ENCODE measurements at regions not wholly inside any gene's neighbourhood (a gene's known extent, or its start where the extent isn't known, plus 50 kb on each side); places are given as distances from the start of the nearest gene placed in this dataset.

GRCh38 chr1:38223391-38223790 is 176.8 kb upstream of the POU3F1 start:
- no peak overlapping the region for H3K27ac ChIP-seq
- H3K4me3 ChIP-seq, result no peak overlapping the region
- H3K9me3 ChIP-seq, result no peaks in the 10 kb centered on the region
- TF ChIP-seq, protein P1, sequence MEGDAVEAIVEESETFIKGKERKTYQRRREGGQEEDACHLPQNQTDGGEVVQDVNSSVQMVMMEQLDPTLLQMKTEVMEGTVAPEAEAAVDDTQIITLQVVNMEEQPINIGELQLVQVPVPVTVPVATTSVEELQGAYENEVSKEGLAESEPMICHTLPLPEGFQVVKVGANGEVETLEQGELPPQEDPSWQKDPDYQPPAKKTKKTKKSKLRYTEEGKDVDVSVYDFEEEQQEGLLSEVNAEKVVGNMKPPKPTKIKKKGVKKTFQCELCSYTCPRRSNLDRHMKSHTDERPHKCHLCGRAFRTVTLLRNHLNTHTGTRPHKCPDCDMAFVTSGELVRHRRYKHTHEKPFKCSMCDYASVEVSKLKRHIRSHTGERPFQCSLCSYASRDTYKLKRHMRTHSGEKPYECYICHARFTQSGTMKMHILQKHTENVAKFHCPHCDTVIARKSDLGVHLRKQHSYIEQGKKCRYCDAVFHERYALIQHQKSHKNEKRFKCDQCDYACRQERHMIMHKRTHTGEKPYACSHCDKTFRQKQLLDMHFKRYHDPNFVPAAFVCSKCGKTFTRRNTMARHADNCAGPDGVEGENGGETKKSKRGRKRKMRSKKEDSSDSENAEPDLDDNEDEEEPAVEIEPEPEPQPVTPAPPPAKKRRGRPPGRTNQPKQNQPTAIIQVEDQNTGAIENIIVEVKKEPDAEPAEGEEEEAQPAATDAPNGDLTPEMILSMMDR (IDR thresholded peaks at IDR 0.05), result no peak
- TF ChIP-seq POLR2A (IDR thresholded peaks at IDR 0.05), result no peak
- intact Hi-C loops (cut with DNase I), result no loop called here
- no peak for DNase-seq
- no peaks in the 10 kb centered on the region for H3K4me1 ChIP-seq
- H3K27me3 ChIP-seq, result peaks cover 0 to 19% (median 0%) of the 10 kb centered on the region in 4 donors
- H3K36me3 ChIP-seq, result no peaks in the 10 kb centered on the region

DNA sequence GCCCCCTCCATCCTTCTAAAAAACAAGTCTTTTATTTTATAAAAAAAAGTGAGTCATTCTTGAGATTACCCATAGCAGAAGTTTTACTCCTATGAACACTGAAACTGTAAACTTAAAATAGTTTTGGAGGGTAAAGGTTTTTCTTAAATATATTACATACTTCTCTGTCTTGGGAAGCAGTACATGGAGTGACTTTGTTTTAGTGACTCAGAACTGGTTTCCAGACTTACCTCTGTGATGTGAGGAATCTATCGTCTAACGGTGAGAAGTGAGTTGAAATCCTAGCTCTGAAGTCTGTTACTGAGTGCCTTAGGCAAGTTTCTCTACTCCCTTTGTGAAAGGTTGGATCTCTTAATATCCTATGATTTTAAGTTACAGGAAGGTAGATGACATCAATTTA is 176.3 kb upstream of the POU3F1 start:
- 39 to 60% methylated on average over 2 of the region's 2 CpGs for WGBS, 2 donors
- H3K9me3 ChIP-seq, result no peaks in the 10 kb centered on the region
- H3K4me1 ChIP-seq, result no peaks in the 10 kb centered on the region
- no peaks in the 10 kb centered on the region for H3K36me3 ChIP-seq
- no peak overlapping the region for H3K27ac ChIP-seq
- no peak overlapping the region for H3K4me3 ChIP-seq
- TF ChIP-seq, protein P1 (IDR thresholded peaks at IDR 0.05), result no peak
- TF ChIP-seq POLR2A (IDR thresholded peaks at IDR 0.05), result no peak
- no peak for DNase-seq
- intact Hi-C loops (cut with DNase I), result no loop called here
- peaks cover 0 to 24% (median 0%) of the 10 kb centered on the region in 4 donors for H3K27me3 ChIP-seq

GRCh38 chr1:38221006-38221649 is 174.5 kb upstream of the POU3F1 start:
- Histone ChIP-seq H3K4me3 (no peak overlapping the region), H3K9me3 (no peaks in the 10 kb centered on the region), H3K27ac (no peak overlapping the region), H3K36me3 (no peaks in the 10 kb centered on the region), H3K4me1 (no peaks in the 10 kb centered on the region), H3K27me3 (peaks cover 0 to 36% (median 0%) of the 10 kb centered on the region in 4 donors)
- TF ChIP-seq, protein P1 (IDR thresholded peaks at IDR 0.05), result no peak
- TF ChIP-seq POLR2A (IDR thresholded peaks at IDR 0.05), result no peak
- no peak for DNase-seq
- intact Hi-C loops (cut with DNase I), result no loop called here
- WGBS, 2 donors, result 37 to 50% methylated on average over 9 of the region's 9 CpGs

DNA sequence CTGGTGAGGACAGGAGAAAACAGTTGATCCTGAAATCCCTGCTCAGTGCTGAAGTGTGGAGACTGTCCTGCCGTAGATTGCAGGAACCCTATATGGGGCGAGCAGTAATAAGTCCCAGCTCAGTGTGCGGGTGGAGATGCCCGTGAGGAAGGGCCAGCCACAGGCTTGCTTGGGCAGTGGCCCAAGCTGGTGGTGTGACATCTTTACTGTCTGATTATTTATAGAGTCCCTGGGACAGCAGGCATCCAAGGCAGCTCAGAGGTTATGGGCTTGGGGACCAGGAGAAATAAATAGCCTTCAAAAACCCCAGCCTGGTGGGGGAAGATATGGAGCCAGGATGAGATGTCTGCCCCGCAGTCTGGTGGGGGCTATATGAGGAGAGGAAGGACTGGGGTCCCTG is 170.7 kb upstream of the POU3F1 start:
- Histone ChIP-seq H3K27ac (no peak overlapping the region), H3K4me1 (no peaks in the 10 kb centered on the region), H3K4me3 (no peak overlapping the region), H3K27me3 (peaks cover 0 to 53% (median 0%) of the 10 kb centered on the region in 4 donors), H3K9me3 (no peaks in the 10 kb centered on the region), H3K36me3 (no peaks in the 10 kb centered on the region)
- DNase-seq, result no peak
- intact Hi-C loops (cut with DNase I), result no loop called here
- TF ChIP-seq POLR2A (IDR thresholded peaks at IDR 0.05), result no peak
- TF ChIP-seq, protein P1 (IDR thresholded peaks at IDR 0.05), result no peak
- WGBS, 2 donors, result 86 to 100% methylated on average over 1 to 5 of the region's 5 CpGs

GRCh38 chr1:38213646-38214434 is 167.2 kb upstream of the POU3F1 start:
- Histone ChIP-seq H3K27me3 (peaks cover 0 to 35% (median 0%) of the 10 kb centered on the region in 4 donors), H3K36me3 (no peaks in the 10 kb centered on the region), H3K27ac (no peak overlapping the region), H3K9me3 (no peaks in the 10 kb centered on the region), H3K4me3 (no peak overlapping the region), H3K4me1 (no peaks in the 10 kb centered on the region)
- 67 to 75% methylated on average over 26 to 32 of the region's 34 CpGs for WGBS, 2 donors
- no peak for DNase-seq
- intact Hi-C loops (cut with DNase I), result no loop called here
- TF ChIP-seq, protein P1 (IDR thresholded peaks at IDR 0.05), result no peak
- no peak for TF ChIP-seq POLR2A (IDR thresholded peaks at IDR 0.05)
